GM12865 (cell line): ENCODE measurements at regions not wholly inside any gene's neighbourhood (a gene's known extent, or its start where the extent isn't known, plus 50 kb on each side); places are given as distances from the start of the nearest gene placed in this dataset.
"Not testable (repeated sequence)": the region's sequence is repeated elsewhere in the genome, so short reads cannot be mapped to it uniquely, and the experiment has no call there.

Experiments used
- DNase-seq: peaks from one replicate; pipeline ENCODE4 v3.0.0; 2010; ENCODE audit warnings: low read depth
- H3K4me3 ChIP-seq: 2 replicates; pipeline ENCODE4 v1.5.1; 2011; ENCODE audit warnings: mild to moderate bottlenecking, low read depth, low read length, control low read depth
- CTCF ChIP-seq: IDR thresholded peaks from 2 replicates; pipeline ENCODE4 v1.5.1; 2011; ENCODE audit warnings: low read length, control low read depth, low read depth, inconsistent platforms; ENCODE audit not compliant: insufficient read depth; ENCODE audit errors: missing control alignments

GRCh38 chr6:74269600-74269858, 573.5 kb downstream of the CD109 start:
- no peak overlapping the region for H3K4me3 ChIP-seq
- no peak for DNase-seq
- no peak for TF ChIP-seq CTCF

GRCh38 chr6:74268815-74269599, 573.0 kb downstream of the CD109 start:
- H3K4me3 ChIP-seq: no peak overlapping the region
- no peak for DNase-seq
- TF ChIP-seq CTCF: no peak

GRCh38 chr6:74259981-74260380, 564.0 kb downstream of the CD109 start:
- H3K4me3 ChIP-seq: no peak overlapping the region
- no peak for TF ChIP-seq CTCF
- no peak for DNase-seq

GRCh38 chr6:74256781-74257180, 560.8 kb downstream of the CD109 start:
- DNase-seq: no peak
- no peak for TF ChIP-seq CTCF
- no peak overlapping the region for H3K4me3 ChIP-seq

- TF ChIP-seq CTCF: no peak
- no peak for DNase-seq
- H3K4me3 ChIP-seq: no peak overlapping the region
Measured at GRCh38 chr6:74256381-74256780, 560.4 kb downstream of the CD109 start.

GRCh38 chr6:74255007-74255406, 559.0 kb downstream of the CD109 start:
- H3K4me3 ChIP-seq, DNase-seq: not testable (repeated sequence)

GRCh38 chr6:74254147-74254546, 558.1 kb downstream of the CD109 start:
- not testable (repeated sequence) for H3K4me3 ChIP-seq, DNase-seq

GRCh38 chr6:74253261-74253660, 557.3 kb downstream of the CD109 start:
- TF ChIP-seq CTCF: no peak
- DNase-seq: no peak
- no peak overlapping the region for H3K4me3 ChIP-seq
